Psoas muscle (tissue), 7 donors: ENCODE measurements at regions not wholly inside any gene's neighbourhood (a gene's known extent, or its start where the extent isn't known, plus 50 kb on each side); places are given as distances from the start of the nearest gene placed in this dataset.

Experiments
- ATAC-seq, 4 donors: fragments of 200-7000 bp; cut with Tn5 transposase; one replicate each; pipeline ENCODE4 v1.9.1; 2020; ENCODE audit warnings: moderate library complexity in 3 of 4, mild to moderate bottlenecking in 2 of 4
- DNase-seq, 2 donors: peaks; one replicate each; pipeline ENCODE4 v3.0.0-alpha.2; 2020
- H3K27ac ChIP-seq: fragments of 200-600 bp; one replicate; pipeline ENCODE4 v1.8.0; 2022
- H3K27me3 ChIP-seq, 3 donors: fragments of 200-600 bp in 1 of 3; one replicate each; pipeline versions ENCODE4 v1.6.1 to v1.8.0; 2013 to 2022; ENCODE audit warnings: low read length in 2 of 3, mild to moderate bottlenecking in 2 of 3, moderate library complexity in 1 of 3; ENCODE audit not compliant: insufficient read depth in 3 of 3
- H3K36me3 ChIP-seq, 2 donors: fragments of 200-600 bp in 1 of 2; one replicate each; pipeline versions ENCODE4 v1.6.1 to v1.8.0; 2013 to 2022; ENCODE audit warnings: low read depth in 1 of 2, mild to moderate bottlenecking in 1 of 2, moderate library complexity in 1 of 2; ENCODE audit not compliant: insufficient read depth in 1 of 2
- H3K4me1 ChIP-seq: fragments of 200-600 bp; one replicate; pipeline ENCODE4 v1.8.0; 2022
- H3K4me3 ChIP-seq: fragments of 200-600 bp; one replicate; pipeline ENCODE4 v1.8.0; 2022; ENCODE audit warnings: mild to moderate bottlenecking
- H3K9me3 ChIP-seq: fragments of 200-600 bp; one replicate; pipeline ENCODE4 v1.8.0; 2022
- WGBS, 3 donors: extraction: QIAGEN DNeasy Blood & Tissue Kit; methylation state at CpG; one replicate each; pipeline versions ENCODE4 v1.1.6 to v1.1.7; 2013; 5-methylcytosine and 5-hydroxymethylcytosine counted together
- intact Hi-C, 2 donors: fragments of 100-400 bp; cut with DNase I; formaldehyde crosslinking; loops; one replicate each; pipeline versions ENCODE4 v1.11.0 to v1.14.2; 2022
- TF ChIP-seq, protein P1 (sequence below): fragments of 200-600 bp; IDR thresholded peaks from one replicate; pipeline ENCODE4 v1.8.0; 2022; ENCODE audit warnings: antibody characterized with exemption
- donor health status: healthy with polysubstance abuse.
- donor health status: DM: no; HTN: no; CAD: no; lungs with moderate emphysema.
- donor health status: Bipolar disorder and iron deficiency.
- donor health status: healthy.
- donor health status: DM: yes; HTN: yes; CAD: no.
- donor health status: DM: no; HTN: no; CAD: no.
- donor health status: DM: yes; HTN: yes; CAD: no.

DNA sequence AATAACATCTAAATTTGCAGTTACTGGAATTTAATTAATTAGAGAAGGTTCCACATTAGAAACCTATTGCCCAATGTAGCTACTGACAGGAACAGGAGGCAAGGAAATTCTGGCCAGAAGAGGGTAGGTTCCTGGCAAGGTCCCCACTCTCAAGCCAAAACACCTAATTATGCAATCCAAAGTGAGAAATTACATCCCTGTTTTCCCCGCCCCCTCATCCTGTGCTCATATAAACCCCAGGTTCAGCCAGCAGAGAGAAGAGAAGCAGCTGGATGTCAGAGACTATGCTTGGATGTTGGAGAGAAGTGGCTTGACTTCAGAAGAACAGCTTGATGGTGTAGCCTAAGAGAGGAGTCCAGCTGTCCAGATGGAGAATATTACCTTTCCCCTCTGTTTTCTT is 951.3 kb upstream of the PRR20A start:
- TF ChIP-seq, protein P1, sequence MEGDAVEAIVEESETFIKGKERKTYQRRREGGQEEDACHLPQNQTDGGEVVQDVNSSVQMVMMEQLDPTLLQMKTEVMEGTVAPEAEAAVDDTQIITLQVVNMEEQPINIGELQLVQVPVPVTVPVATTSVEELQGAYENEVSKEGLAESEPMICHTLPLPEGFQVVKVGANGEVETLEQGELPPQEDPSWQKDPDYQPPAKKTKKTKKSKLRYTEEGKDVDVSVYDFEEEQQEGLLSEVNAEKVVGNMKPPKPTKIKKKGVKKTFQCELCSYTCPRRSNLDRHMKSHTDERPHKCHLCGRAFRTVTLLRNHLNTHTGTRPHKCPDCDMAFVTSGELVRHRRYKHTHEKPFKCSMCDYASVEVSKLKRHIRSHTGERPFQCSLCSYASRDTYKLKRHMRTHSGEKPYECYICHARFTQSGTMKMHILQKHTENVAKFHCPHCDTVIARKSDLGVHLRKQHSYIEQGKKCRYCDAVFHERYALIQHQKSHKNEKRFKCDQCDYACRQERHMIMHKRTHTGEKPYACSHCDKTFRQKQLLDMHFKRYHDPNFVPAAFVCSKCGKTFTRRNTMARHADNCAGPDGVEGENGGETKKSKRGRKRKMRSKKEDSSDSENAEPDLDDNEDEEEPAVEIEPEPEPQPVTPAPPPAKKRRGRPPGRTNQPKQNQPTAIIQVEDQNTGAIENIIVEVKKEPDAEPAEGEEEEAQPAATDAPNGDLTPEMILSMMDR, result no peak
- 46 to 65% (median 64%) methylated on average over 1 of the region's 1 CpG for WGBS, 3 donors
- no peak overlapping the region for H3K27ac ChIP-seq

DNA sequence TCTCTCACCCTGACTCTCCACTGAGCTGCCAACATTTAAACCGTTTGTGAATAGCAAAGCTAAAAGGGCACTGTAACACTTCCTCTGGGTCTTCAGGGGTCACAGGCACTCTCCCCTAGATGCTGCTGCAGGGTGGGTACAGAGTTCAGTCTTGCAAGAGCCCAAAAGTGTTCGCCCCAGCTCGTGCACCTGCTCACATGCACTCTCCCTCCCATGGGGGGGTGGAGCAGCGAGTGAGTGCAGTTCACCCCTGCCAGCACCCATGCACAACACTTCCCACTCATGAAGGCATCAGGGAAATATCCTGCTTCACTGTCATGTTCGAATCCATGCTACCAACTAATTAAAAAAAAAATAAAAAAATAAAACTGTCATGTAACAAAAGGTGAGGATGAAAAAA is 950.7 kb upstream of the PRR20A start:
- Histone ChIP-seq H3K27ac (no peak overlapping the region), H3K36me3 (no peaks in the 10 kb centered on the region), H3K9me3 (no peaks in the 10 kb centered on the region), H3K4me3 (no peak overlapping the region), H3K27me3 (no peaks in the 10 kb centered on the region), H3K4me1 (no peaks in the 10 kb centered on the region)
- 67 to 74% (median 69%) methylated on average over 5 of the region's 5 CpGs for WGBS, 3 donors
- intact Hi-C loops, result no loop called here
- ATAC-seq (no peak), DNase-seq (no peak)
- TF ChIP-seq, protein P1, result no peak

More for the DNA sequence above, 951.3 kb upstream of the PRR20A start:
- H3K4me1 ChIP-seq, result no peaks in the 10 kb centered on the region
- intact Hi-C loops, result no loop called here
- H3K4me3 ChIP-seq, result no peak overlapping the region
- no peaks in the 10 kb centered on the region for H3K9me3 ChIP-seq
- no peaks in the 10 kb centered on the region for H3K36me3 ChIP-seq
- DNase-seq, result no peak
- ATAC-seq, result no peak
- H3K27me3 ChIP-seq, result no peaks in the 10 kb centered on the region

DNA sequence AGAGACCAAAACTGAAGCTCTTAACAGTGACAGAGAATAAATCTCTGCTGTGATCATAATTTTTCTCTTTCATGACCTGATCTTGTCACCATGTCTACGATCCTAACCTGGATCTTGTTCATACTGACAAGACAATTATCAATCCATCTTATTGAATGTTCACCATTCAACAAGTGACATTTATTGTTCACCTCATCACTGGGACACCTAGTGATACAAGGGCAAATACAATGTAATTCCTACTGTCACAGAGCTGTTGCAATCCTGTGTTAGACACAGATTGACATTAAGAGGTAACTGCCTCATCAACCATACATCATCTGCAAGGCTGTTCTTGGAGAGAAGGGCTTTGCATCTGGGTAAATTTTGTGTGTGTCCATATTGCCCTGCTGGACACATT is 942.4 kb upstream of the PRR20A start:
- TF ChIP-seq, protein P1, result no peak
- whole genome bisulfite sequencing, 3 donors, result 61 to 68% (median 65%) methylated on average over 1 of the region's 1 CpG
- Histone ChIP-seq H3K9me3 (no peaks in the 10 kb centered on the region), H3K4me3 (no peak overlapping the region), H3K27ac (no peak overlapping the region), H3K27me3 (no peaks in the 10 kb centered on the region), H3K4me1 (no peaks in the 10 kb centered on the region), H3K36me3 (no peaks in the 10 kb centered on the region)
- DNase-seq (no peak), ATAC-seq (no peak)
- intact Hi-C loops, result no loop called here

DNA sequence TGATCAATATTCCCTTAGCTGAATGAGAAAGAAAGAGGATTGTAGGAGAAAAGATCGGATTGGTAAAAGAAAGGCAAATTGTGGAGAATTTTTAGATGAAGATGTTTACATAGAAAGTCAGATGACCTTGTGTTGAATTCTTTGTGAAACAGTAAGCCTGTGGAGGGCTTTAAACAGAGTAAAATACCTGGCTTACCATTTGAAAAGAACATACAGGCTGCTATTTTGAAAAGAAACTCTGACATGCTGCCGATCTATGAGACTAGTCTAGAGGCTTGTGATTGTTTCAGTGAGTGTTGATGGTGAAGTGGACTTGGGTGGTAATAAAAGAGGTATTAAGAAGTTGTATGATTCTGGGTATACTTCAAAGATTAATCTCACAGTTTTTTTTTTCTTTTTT is 938.9 kb upstream of the PRR20A start:
- ATAC-seq (no peak), DNase-seq (no peak)
- H3K27me3 ChIP-seq, result no peaks in the 10 kb centered on the region
- TF ChIP-seq, protein P1, result no peak
- 65 to 73% (median 70%) methylated on average over 2 of the region's 2 CpGs for WGBS, 3 donors
- no peaks in the 10 kb centered on the region for H3K9me3 ChIP-seq
- intact Hi-C loops, result no loop called here
- no peaks in the 10 kb centered on the region for H3K36me3 ChIP-seq
- no peak overlapping the region for H3K4me3 ChIP-seq
- H3K27ac ChIP-seq, result no peak overlapping the region
- H3K4me1 ChIP-seq, result no peaks in the 10 kb centered on the region

DNA sequence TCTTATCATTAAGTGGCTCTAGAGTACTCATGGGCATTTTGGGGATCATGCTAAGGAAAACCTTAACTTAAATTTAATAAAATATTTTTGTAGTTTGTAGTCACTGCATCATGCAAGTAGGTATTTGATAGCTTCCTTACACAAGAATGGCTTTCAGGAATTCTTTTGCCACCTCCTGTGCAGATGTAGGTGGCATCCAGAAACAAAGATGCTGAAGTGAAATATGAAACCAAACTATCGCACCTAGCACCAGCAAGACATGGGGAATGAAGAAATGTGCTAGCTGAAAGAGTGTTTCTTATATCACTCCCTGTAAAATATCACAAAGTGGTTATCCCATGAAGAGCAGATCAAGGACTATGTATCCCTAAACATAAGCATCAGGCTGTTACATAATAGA is 924.5 kb upstream of the PRR20A start:
- WGBS, 3 donors, result 80 to 83% (median 81%) methylated on average over 1 of the region's 1 CpG
- no peak for DNase-seq
- Histone ChIP-seq H3K36me3 (no peaks in the 10 kb centered on the region), H3K9me3 (no peaks in the 10 kb centered on the region), H3K27me3 (no peaks in the 10 kb centered on the region), H3K4me1 (no peaks in the 10 kb centered on the region), H3K27ac (no peak overlapping the region), H3K4me3 (no peak overlapping the region)
- no peak for ATAC-seq
- TF ChIP-seq, protein P1, result no peak
- intact Hi-C loops, result no loop called here
